KOPT-K1 (cell line): ENCODE measurements at regions not wholly inside any gene's neighbourhood (a gene's known extent, or its start where the extent isn't known, plus 50 kb on each side); places are given as distances from the start of the nearest gene placed in this dataset.
"Not testable (repeated sequence)": the region's sequence is repeated elsewhere in the genome, so short reads cannot be mapped to it uniquely, and the experiment has no call there.

ENCODE experiments used
- H3K27ac ChIP-seq: fragments of 200-600 bp; sonication (generic); 2 replicates; pipeline ENCODE4 v1.5.1; 2016; ENCODE audit warnings: antibody characterized with exemption, mild to moderate bottlenecking, low read depth, low read length; ENCODE audit not compliant: poor library complexity, severe bottlenecking
- H3K36me3 ChIP-seq: fragments of 200-600 bp; sonication (generic); 2 replicates; pipeline ENCODE4 v1.5.1; 2017; ENCODE audit warnings: antibody characterized with exemption, mild to moderate bottlenecking, low read length, moderate library complexity; ENCODE audit not compliant: insufficient read depth
- H3K9me3 ChIP-seq: fragments of 200-600 bp; sonication (generic); 2 replicates; pipeline ENCODE4 v1.5.1; 2017; ENCODE audit warnings: antibody characterized with exemption, low read length, mild to moderate bottlenecking; ENCODE audit not compliant: insufficient read depth, poor library complexity, severe bottlenecking

DNA sequence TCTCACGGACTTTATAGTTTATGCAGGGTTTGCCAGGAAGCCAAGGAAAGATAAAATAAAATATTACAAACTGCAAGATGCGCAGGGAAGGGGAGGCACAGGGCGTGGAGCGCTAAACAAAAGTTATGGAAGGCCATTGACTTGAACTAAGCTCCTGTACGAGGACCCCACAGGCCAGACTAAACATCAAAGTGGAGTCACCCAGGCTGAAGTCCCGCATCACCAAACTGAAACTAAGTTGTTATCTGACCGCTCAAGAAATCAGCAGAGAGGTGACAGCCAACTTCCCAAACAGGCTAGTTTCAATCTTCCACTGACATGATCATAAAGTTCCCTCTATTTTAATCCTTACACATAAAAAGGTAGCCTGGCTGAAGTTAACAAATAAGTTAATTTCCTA lies 90.5 kb upstream of the YWHAQ start:
- Histone ChIP-seq H3K9me3 (no peaks in the 10 kb centered on the region), H3K36me3 (no peaks in the 10 kb centered on the region), H3K27ac (no peak overlapping the region)

DNA sequence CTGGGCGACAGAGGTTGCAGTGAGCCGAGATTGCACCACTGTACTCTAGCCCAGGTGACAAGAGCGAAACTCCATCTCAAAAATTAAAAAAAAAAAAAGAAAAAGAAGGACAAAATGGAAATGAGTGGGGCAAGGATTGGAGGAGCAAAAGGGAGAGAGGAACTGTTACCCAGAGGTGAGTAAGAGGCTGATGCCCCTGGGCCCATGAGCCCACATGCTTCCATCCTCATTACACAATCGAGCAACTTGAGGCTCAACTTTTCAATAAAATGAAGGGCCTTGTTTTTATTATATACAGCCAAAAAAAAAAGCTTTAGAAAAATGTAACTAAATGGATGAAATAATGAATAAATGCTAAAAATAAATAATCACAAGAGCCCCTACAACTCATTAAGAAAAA lies 91.7 kb upstream of the YWHAQ start:
- Histone ChIP-seq H3K27ac (no peak overlapping the region), H3K36me3 (no peaks in the 10 kb centered on the region), H3K9me3 (no peaks in the 10 kb centered on the region)

GRCh38 chr2:9724565-9724964 lies 93.8 kb upstream of the YWHAQ start:
- H3K36me3 ChIP-seq: no peaks in the 10 kb centered on the region
- H3K9me3 ChIP-seq: no peaks in the 10 kb centered on the region
- no peak overlapping the region for H3K27ac ChIP-seq

GRCh38 chr2:9725106-9725505 lies 94.3 kb upstream of the YWHAQ start:
- Histone ChIP-seq H3K36me3 (no peaks in the 10 kb centered on the region), H3K27ac (no peak overlapping the region), H3K9me3 (no peaks in the 10 kb centered on the region)

DNA sequence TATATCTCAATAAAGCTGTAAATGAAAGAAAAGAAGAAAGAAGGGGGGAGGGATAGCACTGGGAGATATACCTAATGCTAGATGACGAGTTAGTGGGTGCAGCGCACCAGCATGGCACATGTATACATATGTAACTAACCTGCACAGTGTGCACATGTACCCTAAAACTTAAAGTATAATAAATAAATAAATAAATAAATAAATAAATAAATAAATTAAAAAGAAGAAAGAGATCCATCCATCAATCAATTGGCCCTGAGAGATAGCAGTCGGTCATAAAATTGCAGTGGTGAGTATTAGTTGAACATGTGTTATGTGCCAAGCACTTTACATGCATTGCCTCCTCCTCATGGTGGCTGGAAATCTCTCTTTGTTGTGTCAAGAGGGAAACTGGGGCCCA lies 95.2 kb upstream of the YWHAQ start:
- not testable (repeated sequence) for H3K27ac ChIP-seq, H3K36me3 ChIP-seq, H3K9me3 ChIP-seq

- not testable (repeated sequence) for H3K27ac ChIP-seq, H3K36me3 ChIP-seq, H3K9me3 ChIP-seq
These were observed 99.7 kb upstream of the YWHAQ start for GRCh38 chr2:9730523-9730922.

GRCh38 chr2:9732824-9733223 lies 102.0 kb upstream of the YWHAQ start:
- H3K9me3 ChIP-seq: peaks cover 4% of the 10 kb centered on the region
- no peaks in the 10 kb centered on the region for H3K36me3 ChIP-seq
- H3K27ac ChIP-seq: no peak overlapping the region

GRCh38 chr2:9734308-9734707 lies 103.5 kb upstream of the YWHAQ start:
- no peak overlapping the region for H3K27ac ChIP-seq

GRCh38 chr2:9735335-9735734 lies 104.5 kb upstream of the YWHAQ start:
- Histone ChIP-seq H3K9me3 (peaks cover 4% of the 10 kb centered on the region), H3K27ac (no peak overlapping the region), H3K36me3 (no peaks in the 10 kb centered on the region)

More at GRCh38 chr2:9734308-9734707, 103.5 kb upstream of the YWHAQ start:
- Histone ChIP-seq H3K36me3 (no peaks in the 10 kb centered on the region), H3K9me3 (peaks cover 4% of the 10 kb centered on the region)

DNA sequence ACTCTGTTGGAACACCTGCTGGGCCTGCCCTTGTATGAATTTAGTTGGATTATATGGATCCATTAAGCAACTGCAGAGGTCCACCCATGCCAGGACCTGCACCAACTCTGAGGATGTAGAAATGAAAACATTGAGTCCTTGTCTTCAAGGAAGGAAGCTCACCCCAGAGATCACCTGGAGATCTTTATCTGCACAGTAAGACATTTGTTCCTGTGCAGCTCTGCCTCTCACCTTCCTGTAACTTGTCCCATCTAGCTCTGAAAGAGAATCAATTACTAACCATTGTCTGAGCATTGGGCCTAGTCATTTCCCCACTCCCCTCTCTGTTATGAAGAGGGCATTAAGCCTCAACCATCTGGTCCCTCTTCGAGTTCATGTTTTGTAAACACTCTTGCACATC lies 105.2 kb upstream of the YWHAQ start:
- Histone ChIP-seq H3K36me3 (no peaks in the 10 kb centered on the region), H3K9me3 (peaks cover 4% of the 10 kb centered on the region), H3K27ac (no peak overlapping the region)

DNA sequence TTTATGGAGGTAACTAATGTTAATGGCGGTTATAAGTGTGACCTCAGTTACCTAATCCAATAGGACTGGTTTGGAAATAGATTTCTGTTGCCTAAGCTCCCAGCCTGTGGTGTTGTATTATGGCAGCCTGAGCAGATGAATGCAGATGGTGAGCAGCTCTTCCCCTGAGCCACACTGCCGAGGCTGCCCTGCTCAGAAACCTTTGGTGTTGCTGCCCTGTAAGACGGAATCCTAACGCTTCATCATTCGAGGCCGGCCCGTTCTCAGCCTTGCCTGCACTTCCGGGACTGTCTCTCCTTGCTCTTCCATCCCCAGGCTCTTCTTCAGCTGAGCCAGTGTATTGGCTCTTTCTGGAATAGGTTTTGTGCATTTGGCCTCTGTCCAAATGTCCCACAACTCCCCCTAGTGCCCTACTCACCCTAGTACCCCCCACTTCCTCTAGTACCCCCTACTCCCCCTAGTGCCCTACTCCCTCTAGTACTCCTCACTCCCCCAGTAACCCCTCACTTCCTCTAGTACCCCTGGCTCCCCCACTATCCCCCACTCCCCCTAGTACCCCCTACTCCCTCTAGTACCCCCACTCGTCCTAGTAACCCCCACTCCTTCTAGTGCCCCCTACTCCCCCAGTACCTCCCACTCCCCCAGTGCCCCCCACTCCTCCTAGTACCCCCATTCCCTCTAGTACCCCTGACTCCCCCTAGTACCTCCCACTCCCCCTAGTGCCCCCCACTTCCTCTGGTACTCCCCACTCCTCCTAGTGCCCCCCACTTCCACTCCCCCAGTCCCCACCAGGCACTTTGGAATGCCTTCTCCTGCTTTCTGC lies 106.0 kb upstream of the TAF1B start:
- H3K36me3 ChIP-seq: no peaks in the 10 kb centered on the region
- H3K27ac ChIP-seq: no peak overlapping the region
- peaks cover 4% of the 10 kb centered on the region for H3K9me3 ChIP-seq

DNA sequence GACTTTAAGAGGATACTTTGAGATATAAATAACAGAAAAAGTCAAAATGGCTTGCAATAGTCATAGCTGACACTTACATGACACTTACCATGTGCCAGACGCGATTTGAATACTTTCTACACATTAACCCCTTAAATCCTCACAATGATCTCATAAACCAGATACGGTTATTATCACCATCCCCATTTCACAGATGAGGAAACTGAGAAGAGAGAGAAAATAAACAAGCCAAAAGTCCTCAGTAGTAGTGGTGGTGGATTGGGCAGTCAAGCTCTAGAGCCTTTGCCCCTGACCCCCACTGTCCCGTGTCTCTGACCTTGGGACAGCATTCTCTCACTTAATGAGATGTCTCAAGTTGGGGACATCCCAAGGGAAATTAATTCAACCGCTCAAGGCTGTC lies 105.2 kb upstream of the TAF1B start:
- peaks cover 4% of the 10 kb centered on the region for H3K9me3 ChIP-seq

DNA sequence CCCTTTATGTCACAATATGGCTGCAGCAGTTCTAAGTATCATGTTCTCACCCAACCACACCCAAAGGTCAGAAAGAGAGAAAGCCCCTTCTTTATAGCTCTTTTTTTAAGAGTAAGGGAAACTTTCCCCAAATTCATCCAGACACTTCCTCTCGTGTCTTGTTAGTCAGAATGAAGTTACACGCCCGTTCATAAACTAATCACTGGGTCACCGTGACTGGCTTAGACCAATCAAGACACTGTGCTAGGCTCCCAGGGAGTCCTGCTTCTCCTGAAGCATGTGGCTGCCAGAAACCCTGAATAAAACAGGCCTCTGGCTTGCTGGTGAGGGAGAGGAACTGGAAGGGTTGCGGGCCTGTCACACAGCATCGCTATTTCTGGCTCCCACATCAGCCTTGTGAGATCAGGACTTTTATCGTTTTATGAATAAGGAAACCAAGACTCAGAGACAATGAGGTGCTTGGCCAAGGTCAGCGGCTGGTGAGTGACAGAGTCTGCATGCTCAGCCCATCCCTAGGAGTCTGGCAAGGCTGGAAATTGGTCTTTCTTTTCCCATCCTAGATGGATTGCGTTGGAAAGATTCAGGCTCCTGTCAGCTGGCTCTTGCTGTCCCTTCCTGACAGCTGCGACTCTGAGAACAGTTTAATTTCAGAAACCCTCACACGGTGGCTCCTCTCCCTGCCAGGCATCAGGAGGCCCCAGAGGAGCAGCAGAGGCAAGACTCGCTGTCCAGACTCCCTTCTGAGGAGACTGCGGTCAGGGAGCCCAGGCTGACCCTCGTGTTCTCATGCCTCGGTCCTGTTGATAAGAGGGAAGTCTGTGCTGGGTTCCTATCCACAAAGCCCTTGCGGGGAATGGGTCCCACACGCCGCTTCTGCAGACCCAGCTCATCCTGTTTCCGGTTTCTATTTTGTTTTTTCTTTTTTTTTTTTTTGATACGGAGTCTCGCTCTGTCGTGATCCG lies 104.5 kb upstream of the TAF1B start:
- H3K36me3 ChIP-seq: no peaks in the 10 kb centered on the region
- no peak overlapping the region for H3K27ac ChIP-seq
- H3K9me3 ChIP-seq: peaks cover 4% of the 10 kb centered on the region

More for the DNA sequence above, 105.2 kb upstream of the TAF1B start:
- H3K27ac ChIP-seq: no peak overlapping the region
- H3K36me3 ChIP-seq: no peaks in the 10 kb centered on the region

GRCh38 chr2:9739531-9739964 lies 103.7 kb upstream of the TAF1B start:
- no peak overlapping the region for H3K27ac ChIP-seq
- H3K36me3 ChIP-seq: no peaks in the 10 kb centered on the region
- H3K9me3 ChIP-seq: no peaks in the 10 kb centered on the region

- Histone ChIP-seq H3K36me3 (no peaks in the 10 kb centered on the region), H3K9me3 (no peaks in the 10 kb centered on the region), H3K27ac (no peak overlapping the region)
These were observed 102.7 kb upstream of the TAF1B start for GRCh38 chr2:9740382-9741073.
